ENCODE measurements at regions not wholly inside any gene's neighbourhood (a gene's known extent, or its start where the extent isn't known, plus 50 kb on each side); places are given as distances from the start of the nearest gene placed in this dataset.

GRCh38 chr10:78975926-78976325, 92.8 kb upstream of the ZMIZ1 start:
- Mint-ChIP-seq H3K36me3 (ENCODE audit: unreplicated experiment) (no peaks in the 10 kb centered on the region), H3K27ac (ENCODE audit: unreplicated experiment) (peak overlapping the region; percentile 98)

GRCh38 chr10:78976825-78977755, 91.7 kb upstream of the ZMIZ1 start:
- H3K4me1 Mint-ChIP-seq (ENCODE audit: unreplicated experiment), result peaks cover 57% of the 10 kb centered on the region
- peak overlapping the region; percentile 23 for H3K4me3 Mint-ChIP-seq (ENCODE audit: unreplicated experiment)
- DNase-seq (ENCODE audit: extremely low spot score, unreplicated experiment), result no peak
- H3K9me3 Mint-ChIP-seq (ENCODE audit: unreplicated experiment), result no peaks in the 10 kb centered on the region
- TF ChIP-seq, protein P1, sequence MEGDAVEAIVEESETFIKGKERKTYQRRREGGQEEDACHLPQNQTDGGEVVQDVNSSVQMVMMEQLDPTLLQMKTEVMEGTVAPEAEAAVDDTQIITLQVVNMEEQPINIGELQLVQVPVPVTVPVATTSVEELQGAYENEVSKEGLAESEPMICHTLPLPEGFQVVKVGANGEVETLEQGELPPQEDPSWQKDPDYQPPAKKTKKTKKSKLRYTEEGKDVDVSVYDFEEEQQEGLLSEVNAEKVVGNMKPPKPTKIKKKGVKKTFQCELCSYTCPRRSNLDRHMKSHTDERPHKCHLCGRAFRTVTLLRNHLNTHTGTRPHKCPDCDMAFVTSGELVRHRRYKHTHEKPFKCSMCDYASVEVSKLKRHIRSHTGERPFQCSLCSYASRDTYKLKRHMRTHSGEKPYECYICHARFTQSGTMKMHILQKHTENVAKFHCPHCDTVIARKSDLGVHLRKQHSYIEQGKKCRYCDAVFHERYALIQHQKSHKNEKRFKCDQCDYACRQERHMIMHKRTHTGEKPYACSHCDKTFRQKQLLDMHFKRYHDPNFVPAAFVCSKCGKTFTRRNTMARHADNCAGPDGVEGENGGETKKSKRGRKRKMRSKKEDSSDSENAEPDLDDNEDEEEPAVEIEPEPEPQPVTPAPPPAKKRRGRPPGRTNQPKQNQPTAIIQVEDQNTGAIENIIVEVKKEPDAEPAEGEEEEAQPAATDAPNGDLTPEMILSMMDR (IDR thresholded peaks at IDR 0.05), result no peak
- no peaks in the 10 kb centered on the region for H3K36me3 Mint-ChIP-seq (ENCODE audit: unreplicated experiment)
- H3K27ac Mint-ChIP-seq (ENCODE audit: unreplicated experiment), result peak overlapping the region; percentile 89
- no peaks in the 10 kb centered on the region for H3K27me3 Mint-ChIP-seq (ENCODE audit: unreplicated experiment)

More at GRCh38 chr10:78975926-78976325, 92.8 kb upstream of the ZMIZ1 start:
- Mint-ChIP-seq H3K4me1 (ENCODE audit: unreplicated experiment) (peaks cover 62% of the 10 kb centered on the region), H3K4me3 (ENCODE audit: unreplicated experiment) (no peak overlapping the region), H3K27me3 (ENCODE audit: unreplicated experiment) (no peaks in the 10 kb centered on the region), H3K9me3 (ENCODE audit: unreplicated experiment) (no peaks in the 10 kb centered on the region)
- TF ChIP-seq, protein P1 (IDR thresholded peaks at IDR 0.05), result no peak
- no peak for DNase-seq (ENCODE audit: extremely low spot score, unreplicated experiment)

- TF ChIP-seq, protein P1 (IDR thresholded peaks at IDR 0.05), result no peak
- DNase-seq (ENCODE audit: extremely low spot score, unreplicated experiment), result no peak
- no peak overlapping the region for H3K4me3 Mint-ChIP-seq (ENCODE audit: unreplicated experiment)
- H3K4me1 Mint-ChIP-seq (ENCODE audit: unreplicated experiment), result peaks cover 35% of the 10 kb centered on the region
- no peaks in the 10 kb centered on the region for H3K36me3 Mint-ChIP-seq (ENCODE audit: unreplicated experiment)
- peak overlapping the region; percentile 27 for H3K27ac Mint-ChIP-seq (ENCODE audit: unreplicated experiment)
- no peaks in the 10 kb centered on the region for H3K27me3 Mint-ChIP-seq (ENCODE audit: unreplicated experiment)
- H3K9me3 Mint-ChIP-seq (ENCODE audit: unreplicated experiment), result no peaks in the 10 kb centered on the region
Measured at GRCh38 chr10:78979938-78980337, 88.8 kb upstream of the ZMIZ1 start.

GRCh38 chr10:78980354-78980753, 88.4 kb upstream of the ZMIZ1 start:
- Mint-ChIP-seq H3K9me3 (ENCODE audit: unreplicated experiment) (no peaks in the 10 kb centered on the region), H3K36me3 (ENCODE audit: unreplicated experiment) (no peaks in the 10 kb centered on the region), H3K27me3 (ENCODE audit: unreplicated experiment) (no peaks in the 10 kb centered on the region), H3K4me3 (ENCODE audit: unreplicated experiment) (no peak overlapping the region), H3K27ac (ENCODE audit: unreplicated experiment) (peak overlapping the region; percentile 27), H3K4me1 (ENCODE audit: unreplicated experiment) (peaks cover 31% of the 10 kb centered on the region)
- TF ChIP-seq, protein P1 (IDR thresholded peaks at IDR 0.05), result no peak
- no peak for DNase-seq (ENCODE audit: extremely low spot score, unreplicated experiment)

GRCh38 chr10:78980815-78981214, 88.0 kb upstream of the ZMIZ1 start:
- TF ChIP-seq, protein P1 (IDR thresholded peaks at IDR 0.05), result no peak
- Mint-ChIP-seq H3K27ac (ENCODE audit: unreplicated experiment) (peak overlapping the region; percentile 57), H3K4me3 (ENCODE audit: unreplicated experiment) (no peak overlapping the region), H3K4me1 (ENCODE audit: unreplicated experiment) (peaks cover 26% of the 10 kb centered on the region), H3K27me3 (ENCODE audit: unreplicated experiment) (no peaks in the 10 kb centered on the region), H3K36me3 (ENCODE audit: unreplicated experiment) (no peaks in the 10 kb centered on the region), H3K9me3 (ENCODE audit: unreplicated experiment) (no peaks in the 10 kb centered on the region)
- no peak for DNase-seq (ENCODE audit: extremely low spot score, unreplicated experiment)
